Esophagus muscularis mucosa (tissue), 4 donors: ENCODE measurements at regions not wholly inside any gene's neighbourhood (a gene's known extent, or its start where the extent isn't known, plus 50 kb on each side); places are given as distances from the start of the nearest gene placed in this dataset.

Experiments
- DNase-seq: peaks from one replicate; pipeline ENCODE4 v3.0.0-alpha.2; 2017; ENCODE audit errors: extremely low spot score
- H3K27ac ChIP-seq, 4 donors: fragments of 200-600 bp; sonication (generic); replicated peaks in 1 of 4; 1 replicate in 3 of 4; 2 replicates in 1 of 4; pipeline ENCODE4 v1.5.1; 2016 to 2019; ENCODE audit warnings: mild to moderate bottlenecking in 1 of 4
- H3K27me3 ChIP-seq, 4 donors: fragments of 200-600 bp; sonication (generic); one replicate each; pipeline versions ENCODE4 v1.5.1 to v1.6.0; 2016 to 2019
- H3K36me3 ChIP-seq, 4 donors: fragments of 200-600 bp; sonication (generic); one replicate each; pipeline ENCODE4 v1.5.1; 2016 to 2019
- H3K4me1 ChIP-seq, 4 donors: fragments of 200-600 bp; sonication (generic); one replicate each; pipeline ENCODE4 v1.5.1; 2016 to 2019
- H3K4me3 ChIP-seq, 4 donors: fragments of 200-600 bp; sonication (generic); 1 replicate in 2 of 4; 2 replicates in 2 of 4; pipeline ENCODE4 v1.5.1; 2016 to 2019; ENCODE audit warnings: mild to moderate bottlenecking in 4 of 4, moderate library complexity in 1 of 4
- H3K9me3 ChIP-seq, 4 donors: fragments of 200-600 bp; sonication (generic); 1 replicate in 3 of 4; 2 replicates in 1 of 4; pipeline ENCODE4 v1.5.1; 2016 to 2019
- EP300 ChIP-seq: sonication (generic); formaldehyde crosslinking; IDR thresholded peaks from one replicate; pipeline ENCODE4 v1.6.1; 2017; ENCODE audit warnings: antibody characterized with exemption
- POLR2A ChIP-seq: fragments of 450-650 bp; IDR thresholded peaks from one replicate; pipeline ENCODE4 v1.6.1; 2017; ENCODE audit warnings: antibody characterized with exemption, moderate library complexity, mild to moderate bottlenecking, low read depth
- POLR2AphosphoS5 ChIP-seq, 2 donors: sonication (generic); formaldehyde crosslinking; IDR thresholded peaks; one replicate each; pipeline ENCODE4 v1.6.1; 2017; ENCODE audit warnings: antibody characterized with exemption in 2 of 2
- WGBS: methylation state at CpG from one replicate; pipeline ENCODE4 v1.1.5; 2018; 5-methylcytosine and 5-hydroxymethylcytosine counted together
- intact Hi-C: fragments of 100-400 bp; cut with DNase I; formaldehyde crosslinking; loops from one replicate; pipeline ENCODE4 v1.15.1; 2023
- TF ChIP-seq, protein P1 (sequence below), 3 experiments: fragments of 200-600 bp in 2 of 3; fragments of 450-650 bp in 1 of 3; sonication (generic) in 2 of 3; IDR thresholded peaks; one replicate each; pipeline ENCODE4 v1.5.1; 2017 to 2019; ENCODE audit warnings: antibody characterized with exemption in 3 of 3, mild to moderate bottlenecking in 2 of 3, moderate library complexity in 1 of 3

DNA sequence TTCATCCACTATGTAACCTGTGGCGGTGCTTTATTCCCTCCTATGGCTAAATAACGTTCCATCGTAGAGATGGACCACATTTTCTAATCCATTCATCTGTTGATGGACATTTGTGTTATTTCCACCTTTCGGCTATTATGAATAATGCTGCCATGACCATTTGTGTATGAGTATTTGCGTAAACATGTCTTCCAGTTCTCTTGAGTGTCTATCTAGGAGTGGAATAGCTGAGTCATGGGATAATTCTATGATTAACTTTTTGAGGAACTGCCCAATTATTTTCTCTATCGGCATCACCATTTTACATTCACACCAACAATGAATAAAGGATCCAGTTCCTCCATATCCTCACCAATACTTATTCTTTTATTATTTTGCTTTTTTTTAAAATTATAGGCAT, 261.9 kb upstream of the SFSWAP start:
- Histone ChIP-seq H3K36me3 (no peaks in the 10 kb centered on the region), H3K9me3 (peaks cover 0 to 29% (median 20%) of the 10 kb centered on the region in 4 donors), H3K4me3 (no peak overlapping the region), H3K27me3 (peaks cover 0 to 17% (median 0%) of the 10 kb centered on the region in 4 donors), H3K27ac (no peak overlapping the region), H3K4me1 (no peaks in the 10 kb centered on the region)
- intact Hi-C loops: no loop called here
- TF ChIP-seq, protein P1, sequence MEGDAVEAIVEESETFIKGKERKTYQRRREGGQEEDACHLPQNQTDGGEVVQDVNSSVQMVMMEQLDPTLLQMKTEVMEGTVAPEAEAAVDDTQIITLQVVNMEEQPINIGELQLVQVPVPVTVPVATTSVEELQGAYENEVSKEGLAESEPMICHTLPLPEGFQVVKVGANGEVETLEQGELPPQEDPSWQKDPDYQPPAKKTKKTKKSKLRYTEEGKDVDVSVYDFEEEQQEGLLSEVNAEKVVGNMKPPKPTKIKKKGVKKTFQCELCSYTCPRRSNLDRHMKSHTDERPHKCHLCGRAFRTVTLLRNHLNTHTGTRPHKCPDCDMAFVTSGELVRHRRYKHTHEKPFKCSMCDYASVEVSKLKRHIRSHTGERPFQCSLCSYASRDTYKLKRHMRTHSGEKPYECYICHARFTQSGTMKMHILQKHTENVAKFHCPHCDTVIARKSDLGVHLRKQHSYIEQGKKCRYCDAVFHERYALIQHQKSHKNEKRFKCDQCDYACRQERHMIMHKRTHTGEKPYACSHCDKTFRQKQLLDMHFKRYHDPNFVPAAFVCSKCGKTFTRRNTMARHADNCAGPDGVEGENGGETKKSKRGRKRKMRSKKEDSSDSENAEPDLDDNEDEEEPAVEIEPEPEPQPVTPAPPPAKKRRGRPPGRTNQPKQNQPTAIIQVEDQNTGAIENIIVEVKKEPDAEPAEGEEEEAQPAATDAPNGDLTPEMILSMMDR (IDR thresholded peaks at IDR 0.05): no peak
- TF ChIP-seq POLR2AphosphoS5 (IDR thresholded peaks at IDR 0.05) (no peak), POLR2A (no peak), EP300 (no peak)
- no peak for DNase-seq
- 86% methylated on average over 6 of the region's 6 CpGs for WGBS

DNA sequence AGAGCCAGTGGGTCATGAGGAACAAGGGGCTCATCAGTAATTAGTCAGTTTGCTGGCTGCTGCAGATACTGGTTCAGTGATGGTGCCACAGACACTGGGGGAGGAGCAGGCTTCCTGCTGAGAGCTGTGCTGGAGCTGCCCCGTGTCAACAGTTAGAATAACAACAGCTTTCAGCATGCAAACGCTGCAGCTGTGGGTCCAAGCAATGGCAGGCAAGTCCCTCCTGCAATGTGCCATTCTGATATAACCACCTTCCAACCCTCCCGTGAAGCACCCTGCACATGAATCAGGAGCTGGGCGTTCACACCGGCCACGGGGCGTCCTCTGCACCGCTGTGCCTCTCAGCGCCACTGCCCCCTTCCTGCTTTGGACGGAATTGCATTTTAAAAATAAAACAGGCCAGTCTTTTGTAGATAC, 258.4 kb upstream of the SFSWAP start:
- no peaks in the 10 kb centered on the region for H3K36me3 ChIP-seq
- H3K9me3 ChIP-seq: peaks cover 0 to 29% (median 20%) of the 10 kb centered on the region in 4 donors
- H3K4me1 ChIP-seq: no peaks in the 10 kb centered on the region
- WGBS: 5% methylated on average over 10 of the region's 10 CpGs
- H3K27me3 ChIP-seq: peaks cover 0 to 36% (median 0%) of the 10 kb centered on the region in 4 donors
- no peak overlapping the region for H3K27ac ChIP-seq
- no peak for DNase-seq
- no peak for TF ChIP-seq POLR2A
- no peak for TF ChIP-seq POLR2AphosphoS5 (IDR thresholded peaks at IDR 0.05)
- TF ChIP-seq, protein P1 (IDR thresholded peaks at IDR 0.05): no peak
- TF ChIP-seq EP300: no peak
- intact Hi-C loops: no loop called here
- no peak overlapping the region for H3K4me3 ChIP-seq

DNA sequence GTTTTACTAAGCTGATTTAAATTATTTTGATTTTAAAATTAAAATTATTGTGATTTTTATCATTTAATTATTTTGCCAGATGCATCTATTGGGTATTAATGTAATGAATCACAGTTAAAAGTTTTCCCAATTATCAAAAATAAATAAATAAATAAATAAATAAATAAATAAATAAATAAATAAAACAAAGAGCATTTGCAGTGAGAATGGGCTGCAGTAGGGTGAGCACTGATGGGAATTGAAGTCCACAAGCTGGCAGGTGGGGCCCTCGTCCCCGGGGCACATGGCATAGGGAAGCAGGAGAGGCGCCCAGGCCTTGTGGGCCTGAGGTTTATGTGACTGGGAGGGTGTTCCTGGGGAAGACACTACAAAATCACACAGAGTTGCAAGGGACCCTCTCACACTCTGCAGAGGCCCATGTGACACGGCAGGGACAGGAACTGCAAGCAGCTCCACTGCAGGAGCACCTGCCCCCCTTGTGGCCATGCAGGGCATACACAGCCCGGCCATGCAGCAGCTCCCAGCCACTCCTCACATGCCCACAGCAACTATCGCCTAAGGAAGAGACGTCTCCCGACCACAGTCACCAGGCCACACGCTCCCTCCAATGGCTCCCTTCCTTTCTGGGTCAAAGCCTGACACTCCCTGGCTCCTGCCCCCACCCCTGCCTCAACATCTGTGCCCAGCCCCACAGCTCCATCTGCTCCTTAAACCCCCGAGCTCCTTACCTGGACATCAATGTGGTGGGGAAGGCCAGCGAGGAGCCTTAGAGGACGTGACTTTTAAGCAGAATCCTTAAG, 256.3 kb upstream of the SFSWAP start:
- DNase-seq: no peak
- 55% methylated on average over 10 of the region's 12 CpGs for WGBS
- Histone ChIP-seq H3K27me3 (peaks cover 0 to 46% (median 0%) of the 10 kb centered on the region in 4 donors), H3K4me3 (no peak overlapping the region), H3K36me3 (no peaks in the 10 kb centered on the region), H3K4me1 (no peaks in the 10 kb centered on the region), H3K27ac (no peak overlapping the region), H3K9me3 (peaks cover 0 to 15% (median 4%) of the 10 kb centered on the region in 4 donors)
- intact Hi-C loops: no loop called here
- TF ChIP-seq, protein P1 (IDR thresholded peaks at IDR 0.05): peak; percentile 31 to 48 (median 44)
- no peak for TF ChIP-seq EP300
- no peak for TF ChIP-seq POLR2A

DNA sequence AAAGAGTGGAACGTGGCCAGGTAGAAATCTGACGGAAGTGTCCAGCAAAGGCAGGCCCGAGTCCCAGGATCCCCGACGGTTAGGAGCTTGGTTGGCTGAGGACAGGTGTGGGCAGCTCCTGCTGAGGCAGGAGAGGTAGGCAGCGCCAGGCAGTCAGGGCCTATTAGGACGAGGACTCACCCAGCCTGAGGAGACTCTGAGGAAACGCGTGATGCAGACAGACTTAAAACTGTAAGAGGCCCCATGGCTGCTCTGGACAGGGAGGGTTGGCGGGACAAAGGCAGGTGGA, 255.7 kb upstream of the SFSWAP start:
- Histone ChIP-seq H3K9me3 (peaks cover 0 to 10% (median 2%) of the 10 kb centered on the region in 4 donors), H3K27ac (no peak overlapping the region)
- intact Hi-C loops: no loop called here

More for the DNA sequence above, 255.7 kb upstream of the SFSWAP start:
- no peaks in the 10 kb centered on the region for H3K36me3 ChIP-seq
- no peak overlapping the region for H3K4me3 ChIP-seq
- 94% methylated on average over 10 of the region's 10 CpGs for WGBS
- H3K27me3 ChIP-seq: peaks cover 0 to 51% (median 0%) of the 10 kb centered on the region in 4 donors
- no peaks in the 10 kb centered on the region for H3K4me1 ChIP-seq
- no peak for DNase-seq
- TF ChIP-seq, protein P1 (IDR thresholded peaks at IDR 0.05): no peak
- TF ChIP-seq POLR2A (no peak), POLR2AphosphoS5 (IDR thresholded peaks at IDR 0.05) (no peak), EP300 (no peak)
